ENCODE measurements at regions not wholly inside any gene's neighbourhood (a gene's known extent, or its start where the extent isn't known, plus 50 kb on each side); places are given as distances from the start of the nearest gene placed in this dataset.

DNA sequence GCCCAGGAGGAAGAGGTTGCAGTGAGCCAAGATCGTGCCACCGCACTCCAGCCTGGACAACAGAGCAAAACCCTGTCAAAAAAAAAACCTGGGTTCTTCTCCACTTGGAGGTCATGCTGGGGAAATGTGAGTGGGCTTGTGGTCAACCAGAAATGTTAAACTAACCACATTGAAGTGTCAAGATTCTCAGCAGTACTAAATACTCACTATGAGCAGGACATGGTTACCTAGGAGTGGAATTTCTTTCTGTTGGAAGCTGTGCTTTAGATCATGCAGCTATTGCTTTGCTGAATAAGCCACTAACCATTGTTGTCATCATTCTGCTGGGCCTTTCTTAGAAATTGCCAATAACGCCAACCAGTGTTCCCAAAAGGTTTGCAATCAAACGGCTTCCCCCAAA, 253.3 kb upstream of the TSHZ3 start:
- TF ChIP-seq, protein P1, sequence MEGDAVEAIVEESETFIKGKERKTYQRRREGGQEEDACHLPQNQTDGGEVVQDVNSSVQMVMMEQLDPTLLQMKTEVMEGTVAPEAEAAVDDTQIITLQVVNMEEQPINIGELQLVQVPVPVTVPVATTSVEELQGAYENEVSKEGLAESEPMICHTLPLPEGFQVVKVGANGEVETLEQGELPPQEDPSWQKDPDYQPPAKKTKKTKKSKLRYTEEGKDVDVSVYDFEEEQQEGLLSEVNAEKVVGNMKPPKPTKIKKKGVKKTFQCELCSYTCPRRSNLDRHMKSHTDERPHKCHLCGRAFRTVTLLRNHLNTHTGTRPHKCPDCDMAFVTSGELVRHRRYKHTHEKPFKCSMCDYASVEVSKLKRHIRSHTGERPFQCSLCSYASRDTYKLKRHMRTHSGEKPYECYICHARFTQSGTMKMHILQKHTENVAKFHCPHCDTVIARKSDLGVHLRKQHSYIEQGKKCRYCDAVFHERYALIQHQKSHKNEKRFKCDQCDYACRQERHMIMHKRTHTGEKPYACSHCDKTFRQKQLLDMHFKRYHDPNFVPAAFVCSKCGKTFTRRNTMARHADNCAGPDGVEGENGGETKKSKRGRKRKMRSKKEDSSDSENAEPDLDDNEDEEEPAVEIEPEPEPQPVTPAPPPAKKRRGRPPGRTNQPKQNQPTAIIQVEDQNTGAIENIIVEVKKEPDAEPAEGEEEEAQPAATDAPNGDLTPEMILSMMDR (IDR thresholded peaks at IDR 0.05; ENCODE audit: low read length) = no peak
- TF ChIP-seq EZH2phosphoT487 (IDR thresholded peaks at IDR 0.05; ENCODE audit: low read length) = no peak

Data from MM.1S (cell line).